ENCODE measurements at regions not wholly inside any gene's neighbourhood (a gene's known extent, or its start where the extent isn't known, plus 50 kb on each side); places are given as distances from the start of the nearest gene placed in this dataset.

DNA sequence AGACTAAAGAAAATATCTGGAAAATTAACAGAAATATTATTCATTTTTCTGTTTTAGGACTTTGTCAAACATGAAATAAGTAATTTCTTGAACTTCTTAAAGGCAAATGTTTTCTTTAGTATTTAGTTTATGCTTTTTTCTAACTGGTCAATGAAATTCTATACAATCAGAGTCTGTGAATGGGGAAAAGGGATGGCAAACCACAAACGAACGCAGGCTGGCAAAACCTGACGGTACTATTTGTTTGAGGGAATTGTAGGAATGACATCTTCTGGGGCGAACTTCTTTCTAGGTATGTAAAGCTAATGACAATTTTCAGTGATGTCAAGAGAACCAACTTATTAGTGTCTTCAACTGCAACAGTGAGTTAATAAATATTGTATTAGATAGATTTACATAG, 156.0 kb downstream of the SIPA1L2 start:
- no peak for DNase-seq

DNA sequence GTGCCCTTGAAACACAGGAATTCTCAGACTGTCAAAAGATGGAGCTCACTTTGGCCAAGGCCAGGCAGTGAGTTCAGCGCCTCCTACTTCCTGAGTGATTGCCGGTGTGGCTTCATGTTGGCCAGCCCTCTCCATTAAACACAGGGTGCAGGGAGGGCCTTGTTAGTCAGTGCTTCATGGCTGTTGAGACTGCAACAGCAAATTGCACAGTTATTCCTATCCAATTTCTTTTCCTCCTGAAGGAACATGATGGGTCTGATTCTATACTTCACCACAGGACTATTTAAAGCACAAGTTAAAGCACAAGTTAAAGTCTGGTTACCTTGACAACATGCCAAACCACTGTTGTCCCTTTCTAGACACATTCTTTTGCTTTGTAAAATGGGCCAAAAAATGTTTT, 156.6 kb downstream of the SIPA1L2 start:
- DNase-seq = no peak

DNA sequence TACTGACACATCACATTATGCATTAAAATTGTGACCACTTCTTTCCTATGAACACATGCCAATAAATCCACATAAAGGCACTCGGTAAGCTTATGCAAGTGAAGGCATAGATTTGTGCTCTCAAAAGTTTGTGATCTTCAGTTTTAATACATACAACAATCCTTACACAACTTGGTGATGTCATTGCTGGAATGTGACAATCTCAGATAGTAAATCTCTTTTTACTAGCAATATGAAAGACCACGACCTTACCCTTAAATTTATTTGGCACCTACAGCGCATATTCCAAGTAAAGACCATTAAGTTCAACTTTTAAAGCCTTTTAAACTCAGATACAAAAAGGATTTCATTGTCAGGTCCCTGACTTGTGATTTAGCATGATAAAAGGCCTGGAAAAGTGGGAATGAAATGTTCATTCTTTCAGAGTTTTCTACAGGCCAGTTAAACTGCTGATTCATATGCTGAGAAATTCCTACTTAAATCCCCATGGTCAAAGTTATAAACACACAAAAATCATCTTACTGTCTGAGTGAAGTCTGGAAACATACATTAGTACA, 157.4 kb downstream of the SIPA1L2 start:
- no peak for DNase-seq

DNA sequence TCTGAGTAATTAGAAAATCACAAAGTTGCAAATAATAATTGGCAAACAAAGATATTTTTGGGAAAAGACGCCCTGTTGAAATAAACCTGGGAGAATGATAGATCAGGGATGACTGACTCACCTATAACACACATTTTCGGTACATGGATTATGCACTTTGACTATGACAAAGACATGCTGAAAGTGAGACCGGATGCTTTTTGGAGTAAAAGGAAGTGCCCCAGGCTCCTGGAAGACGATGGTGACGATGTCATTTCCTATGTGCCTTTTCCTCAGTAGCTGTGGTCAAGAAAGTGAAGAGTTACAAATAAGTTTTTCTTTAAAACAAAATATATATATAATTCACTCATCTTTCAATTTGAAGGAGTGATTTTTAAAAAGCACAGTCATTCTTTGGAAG, 158.7 kb downstream of the SIPA1L2 start:
- no peak for DNase-seq

DNA sequence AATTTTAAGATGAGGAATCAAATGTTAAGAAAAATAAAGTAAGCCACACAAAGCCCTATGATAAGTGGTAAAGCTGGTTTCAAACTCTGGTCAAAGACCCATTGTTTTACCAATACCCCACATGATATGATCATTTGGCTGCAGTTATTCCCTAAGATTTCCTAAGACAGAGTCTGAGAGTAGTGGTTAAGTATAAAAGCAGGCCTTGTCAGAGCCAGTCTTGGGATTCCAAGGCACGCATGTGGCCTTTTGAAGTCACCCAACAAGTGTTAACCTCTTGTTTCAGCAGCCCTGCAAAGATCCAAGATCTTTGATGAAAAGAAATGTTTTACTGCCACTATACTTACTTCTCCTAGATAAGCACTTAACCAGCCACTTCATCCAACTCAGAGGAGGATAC, 159.2 kb downstream of the SIPA1L2 start:
- DNase-seq = no peak

DNA sequence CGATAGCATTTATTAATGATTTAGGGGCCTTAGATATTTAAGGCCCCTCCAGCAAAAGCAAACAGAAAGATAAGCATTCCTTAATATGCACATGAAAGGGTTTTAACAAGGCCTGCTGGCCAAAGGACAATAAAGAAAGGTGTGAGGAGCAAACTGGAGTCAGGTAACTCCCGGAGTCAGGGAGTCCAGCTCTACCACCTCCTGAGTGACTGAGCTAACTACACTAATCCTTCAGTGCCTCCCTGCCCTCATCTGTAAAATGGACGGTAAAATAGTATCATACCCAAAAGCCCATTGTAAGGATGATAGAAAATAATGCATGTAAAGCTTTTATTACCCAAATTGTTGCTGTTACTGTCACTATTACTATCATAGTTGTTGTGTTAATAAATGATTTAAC, 161.7 kb downstream of the SIPA1L2 start:
- DNase-seq = no peak

DNA sequence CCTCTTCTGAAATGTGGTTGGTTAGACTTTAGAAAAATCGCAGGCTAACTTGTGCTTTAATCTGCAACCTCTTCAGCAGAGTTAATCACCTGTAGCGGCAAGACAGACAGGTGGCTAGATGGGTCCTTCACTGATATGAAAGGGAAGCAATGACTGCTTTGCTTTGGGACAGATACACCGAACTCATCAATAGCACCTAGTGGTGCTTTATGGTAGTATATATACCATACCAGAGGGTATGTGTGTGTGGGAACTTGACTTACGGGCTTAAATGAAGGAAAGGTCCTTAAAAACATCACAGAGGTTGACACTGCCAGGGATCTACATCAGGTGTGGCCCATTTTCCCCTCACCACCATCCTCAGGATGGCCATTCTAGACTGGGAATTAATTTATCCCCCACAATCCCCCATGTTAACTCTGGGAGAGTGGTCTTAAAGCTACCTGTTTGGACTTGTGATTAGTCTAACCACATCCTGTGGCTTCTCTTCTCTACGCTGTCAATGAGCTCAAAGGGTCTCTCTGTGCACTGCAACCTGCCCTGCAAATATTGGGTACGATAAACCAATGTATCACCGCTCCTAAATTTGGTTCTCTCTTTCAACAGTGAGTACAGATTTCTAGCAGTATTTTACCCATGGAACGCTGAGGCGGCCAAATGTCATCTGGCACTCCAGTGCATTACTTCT, 162.7 kb downstream of the SIPA1L2 start:
- no peak for DNase-seq

DNA sequence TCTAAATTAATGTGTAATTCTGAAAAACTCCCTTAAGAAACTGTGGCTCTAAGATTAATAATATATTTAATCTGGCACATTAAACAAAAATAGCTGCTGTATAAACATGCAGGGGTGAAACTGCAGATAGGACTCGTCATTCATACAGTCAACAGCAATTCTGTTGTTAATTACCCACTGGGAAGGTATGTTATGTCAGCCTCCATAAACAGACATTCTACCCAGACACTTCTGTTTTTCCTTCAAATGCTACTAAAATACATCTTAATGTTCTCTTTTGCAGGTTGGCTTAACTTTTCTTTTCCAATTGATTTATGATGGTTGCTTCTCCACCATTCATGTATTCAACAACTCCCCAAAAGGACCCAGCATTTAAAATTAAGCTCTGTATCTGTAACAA, 165.6 kb downstream of the SIPA1L2 start:
- no peak for DNase-seq

DNA sequence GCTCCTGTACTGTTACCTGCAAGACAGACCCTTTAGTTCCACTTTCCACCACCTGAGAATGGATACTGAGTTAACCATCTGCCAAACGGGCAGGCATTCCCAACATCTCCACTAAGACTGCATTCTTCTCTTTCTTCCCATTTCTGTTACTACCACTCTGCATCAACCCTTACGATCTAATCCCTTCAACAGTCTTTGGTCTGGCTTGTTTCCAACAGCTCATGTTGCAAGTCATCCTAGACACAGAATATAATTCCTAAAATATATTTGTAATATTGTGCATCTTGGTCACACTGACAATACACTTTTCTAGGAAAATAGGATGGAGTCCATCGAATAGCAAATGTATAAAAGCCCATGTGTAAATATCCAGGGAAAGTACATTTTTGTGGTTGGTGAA, 166.7 kb downstream of the SIPA1L2 start:
- no peak for DNase-seq

DNA sequence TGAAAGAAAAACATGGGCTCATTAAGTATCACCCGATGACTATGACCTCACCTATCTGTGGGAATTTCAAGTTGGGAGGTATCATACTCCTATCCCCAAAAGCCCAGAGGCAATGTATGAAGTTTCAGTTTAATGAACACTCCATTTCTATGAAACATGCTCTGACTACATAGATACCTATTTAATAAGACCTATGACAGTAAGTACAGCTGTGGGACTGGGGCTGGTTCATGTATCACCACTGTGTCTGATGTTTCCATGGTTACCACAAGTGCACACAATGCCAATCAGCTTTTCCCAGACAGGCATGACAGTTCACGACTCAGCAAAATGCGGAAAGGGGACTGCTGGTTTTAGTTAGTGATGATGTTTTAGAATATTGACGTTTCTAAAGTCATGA, 167.7 kb downstream of the SIPA1L2 start:
- DNase-seq = no peak

DNA sequence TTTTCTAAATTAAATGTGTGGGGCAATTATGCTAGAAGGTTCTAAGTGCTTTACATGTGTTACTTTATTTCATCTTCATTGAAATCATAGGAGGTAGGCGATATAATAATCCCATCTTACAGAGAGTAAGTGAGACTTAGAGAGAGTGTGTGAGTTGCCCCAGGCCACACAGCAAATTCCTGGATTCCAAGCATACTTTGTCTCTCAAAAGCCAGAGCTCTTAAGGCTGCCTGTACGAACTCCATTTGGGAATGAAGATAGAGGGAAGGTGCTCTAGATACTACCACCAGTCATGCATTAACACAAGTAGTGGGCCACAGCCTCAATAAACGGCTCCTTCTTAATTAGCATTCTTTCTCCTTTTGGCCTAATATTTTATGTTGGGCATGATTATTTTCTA, 170.1 kb downstream of the SIPA1L2 start:
- DNase-seq = no peak

DNA sequence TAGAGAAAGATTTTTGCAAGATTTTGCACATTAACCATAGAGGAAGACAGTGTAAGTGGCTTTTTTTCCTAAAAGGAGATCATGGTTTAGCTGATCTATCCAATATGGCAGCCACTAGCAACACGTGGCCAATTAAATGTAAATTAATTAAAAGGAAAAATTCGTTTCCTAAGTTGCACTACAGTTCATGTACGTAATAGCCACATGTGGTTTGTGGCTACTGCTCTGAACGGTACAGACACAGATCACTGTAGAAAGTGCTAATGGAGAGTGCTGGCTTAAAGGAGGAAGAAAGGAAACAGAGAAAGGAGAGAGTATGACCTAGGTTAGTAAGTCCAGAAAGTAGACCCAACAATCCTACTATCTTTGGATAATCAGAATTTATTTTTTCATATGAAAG, 170.8 kb downstream of the SIPA1L2 start:
- no peak for DNase-seq

DNA sequence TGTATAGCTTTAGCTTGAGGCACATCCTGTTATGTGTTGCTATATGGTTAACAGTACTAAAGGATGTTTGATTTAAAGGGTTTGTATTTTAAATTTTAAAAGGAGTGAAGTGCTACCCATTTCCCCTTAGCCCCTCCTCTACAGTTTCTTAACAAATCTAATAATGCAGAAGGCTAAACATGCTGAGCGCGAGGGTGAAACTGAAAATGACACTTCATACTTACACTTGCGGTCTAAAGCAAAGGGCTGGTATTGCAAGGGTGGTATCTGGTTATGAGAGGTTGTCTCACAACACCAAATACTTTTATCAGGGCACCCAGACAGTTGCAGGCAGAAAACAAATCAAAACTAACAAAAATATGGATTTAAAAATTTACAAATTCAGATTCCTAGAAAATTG, 172.3 kb downstream of the SIPA1L2 start:
- no peak for DNase-seq

DNA sequence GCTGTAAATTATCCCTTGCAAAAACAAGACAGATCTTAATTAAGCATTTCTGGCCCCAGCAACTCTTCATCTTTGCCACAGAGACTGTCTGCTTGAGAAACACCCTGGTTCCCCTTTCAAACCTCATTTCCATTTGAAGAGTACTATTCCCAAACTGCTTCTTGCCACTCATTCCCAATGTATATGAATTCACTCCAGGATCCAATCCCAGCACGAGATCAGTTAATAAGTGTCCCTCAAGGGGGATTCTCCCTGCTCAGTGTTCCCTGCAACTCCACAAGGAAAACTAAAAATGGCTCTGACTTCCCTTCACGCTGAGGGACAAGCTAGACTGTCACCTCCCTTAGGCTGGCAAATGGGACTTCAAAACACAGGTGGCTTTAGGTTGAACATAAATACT, 173.2 kb downstream of the SIPA1L2 start:
- no peak for DNase-seq

DNA sequence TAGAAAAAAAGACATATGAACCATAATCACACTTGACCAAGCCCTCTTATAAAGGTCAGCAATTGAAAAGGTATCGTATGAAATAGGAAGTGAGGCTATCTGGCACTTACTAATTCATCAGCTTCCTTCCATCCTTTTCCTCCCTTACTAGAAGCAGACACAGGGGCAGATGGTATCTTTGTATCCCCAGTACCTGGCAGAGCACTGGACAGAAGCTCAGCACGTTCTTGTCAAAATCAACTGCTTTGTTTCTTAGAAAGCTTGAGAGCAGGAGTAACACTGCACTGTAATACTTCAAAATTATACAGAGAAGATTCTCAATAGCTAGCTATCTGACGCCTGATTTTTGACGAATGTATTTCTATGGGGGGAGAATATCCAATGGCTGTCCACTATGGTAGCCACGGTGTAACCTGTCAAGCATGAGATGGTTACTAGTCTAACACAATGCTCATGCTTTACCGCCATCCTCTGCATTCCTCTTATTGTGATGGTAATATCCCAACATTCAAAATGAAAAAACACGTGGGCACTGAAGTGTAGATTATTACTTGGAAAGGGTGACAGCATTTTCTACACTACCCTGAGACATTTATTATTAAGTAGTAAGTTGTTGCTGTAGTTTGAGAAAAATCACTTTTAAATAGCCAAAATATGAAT, 175.6 kb downstream of the SIPA1L2 start:
- no peak for DNase-seq

DNA sequence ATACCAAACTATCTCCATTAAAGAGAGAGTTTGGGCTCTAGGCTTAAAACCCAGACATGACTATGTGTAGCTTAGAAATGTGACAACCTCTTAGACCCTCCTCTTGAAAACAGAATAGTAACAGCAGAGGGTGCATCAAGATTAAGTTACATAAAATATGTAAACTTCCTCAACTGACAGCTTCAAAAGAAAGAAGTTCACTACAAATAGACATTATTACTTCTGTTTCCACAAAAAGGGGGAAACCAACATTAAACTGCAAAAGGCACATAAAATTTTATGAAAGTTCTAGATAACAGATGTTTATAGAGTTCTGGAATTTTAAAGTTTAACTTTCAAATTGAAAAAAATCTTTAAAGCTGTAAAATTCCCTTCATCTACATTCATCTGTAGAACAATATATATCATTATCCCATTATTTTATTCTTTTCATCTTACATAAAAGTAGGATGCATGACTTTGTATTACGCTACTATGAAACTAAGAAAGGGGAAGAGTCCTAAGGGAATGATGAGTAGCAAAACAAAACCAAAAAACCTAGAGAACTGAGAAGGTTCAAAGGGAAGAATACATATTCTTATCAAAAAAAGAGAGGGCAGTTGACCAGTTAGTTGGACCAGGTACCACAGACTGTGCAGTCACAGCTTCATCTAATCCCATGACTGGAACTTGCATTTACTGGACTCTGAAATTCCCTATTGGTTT, 177.0 kb downstream of the SIPA1L2 start:
- no peak for DNase-seq

DNA sequence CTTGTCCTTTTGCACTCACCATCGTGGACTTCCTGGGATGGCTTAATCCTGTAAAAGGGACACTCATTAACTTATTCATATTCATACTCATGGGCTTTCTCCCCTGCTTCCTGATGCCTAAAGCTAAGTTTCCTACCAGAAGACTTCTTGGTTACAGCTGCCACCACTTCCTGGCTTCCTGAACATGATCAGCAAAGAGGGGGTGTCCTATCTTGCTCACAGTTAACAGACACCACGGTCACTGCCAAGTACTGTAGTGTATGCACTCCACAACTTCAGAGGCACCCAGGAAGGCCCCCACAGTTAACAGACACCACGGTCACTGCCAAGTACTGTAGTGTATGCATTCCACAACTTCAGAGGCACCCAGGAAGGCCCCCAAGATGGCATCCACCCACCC, 177.8 kb downstream of the SIPA1L2 start:
- DNase-seq = no peak

DNA sequence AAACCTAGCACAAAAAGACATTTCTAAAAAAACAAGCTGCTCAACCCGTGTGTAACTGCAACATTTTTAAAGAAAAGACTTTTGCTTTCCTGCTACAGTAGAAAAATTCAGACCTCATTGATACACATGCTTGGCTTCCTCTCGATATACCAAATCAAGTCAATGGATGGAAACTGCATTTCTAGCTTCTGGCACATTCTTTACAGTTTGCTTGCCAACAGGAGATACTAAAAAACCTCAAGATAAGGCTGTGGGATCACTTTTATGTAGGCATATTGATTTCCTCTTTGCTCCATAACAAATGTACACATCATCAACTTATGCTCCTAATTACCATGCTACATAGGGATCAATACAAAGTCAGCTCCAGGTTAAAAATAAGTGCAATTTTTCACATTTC, 178.4 kb downstream of the SIPA1L2 start:
- DNase-seq = no peak

DNA sequence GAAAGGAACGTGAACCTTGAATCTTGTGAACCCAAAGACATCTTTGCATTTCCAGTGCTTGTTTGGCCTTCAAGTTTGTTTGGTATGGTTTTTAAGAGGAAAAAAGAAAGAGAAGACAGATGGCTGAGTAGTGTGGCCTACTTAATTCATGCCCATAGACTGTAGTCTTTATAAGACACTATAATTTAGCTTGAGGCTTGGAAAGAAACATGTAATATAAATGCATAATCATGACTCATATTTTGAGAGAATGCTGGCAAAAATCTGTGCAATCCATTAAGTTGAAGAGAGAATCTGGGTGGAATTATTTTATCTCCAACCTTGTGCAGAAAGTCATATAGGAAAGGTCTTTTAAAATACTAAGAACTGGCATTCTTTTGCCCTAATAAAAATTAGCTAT, 179.3 kb downstream of the SIPA1L2 start:
- DNase-seq = no peak

DNA sequence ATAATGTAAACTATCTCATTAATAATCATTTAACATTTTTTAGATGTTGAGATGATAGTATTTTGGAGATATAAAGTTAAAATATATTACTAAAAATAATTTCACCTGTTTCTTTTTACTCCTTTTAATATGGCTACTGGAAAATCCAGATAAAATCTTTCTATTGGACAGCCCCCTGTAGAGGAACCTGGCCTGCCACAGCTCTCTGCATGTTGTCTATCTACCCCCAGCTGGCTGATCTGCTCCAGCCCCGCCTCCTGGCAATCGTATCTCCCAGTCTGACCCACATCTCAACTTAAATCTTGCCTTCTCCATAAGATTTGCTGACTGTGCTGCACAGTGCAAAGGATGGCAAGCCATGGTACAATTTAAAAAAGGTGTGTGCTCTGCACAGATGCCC, 182.8 kb downstream of the SIPA1L2 start:
- no peak for DNase-seq

DNA sequence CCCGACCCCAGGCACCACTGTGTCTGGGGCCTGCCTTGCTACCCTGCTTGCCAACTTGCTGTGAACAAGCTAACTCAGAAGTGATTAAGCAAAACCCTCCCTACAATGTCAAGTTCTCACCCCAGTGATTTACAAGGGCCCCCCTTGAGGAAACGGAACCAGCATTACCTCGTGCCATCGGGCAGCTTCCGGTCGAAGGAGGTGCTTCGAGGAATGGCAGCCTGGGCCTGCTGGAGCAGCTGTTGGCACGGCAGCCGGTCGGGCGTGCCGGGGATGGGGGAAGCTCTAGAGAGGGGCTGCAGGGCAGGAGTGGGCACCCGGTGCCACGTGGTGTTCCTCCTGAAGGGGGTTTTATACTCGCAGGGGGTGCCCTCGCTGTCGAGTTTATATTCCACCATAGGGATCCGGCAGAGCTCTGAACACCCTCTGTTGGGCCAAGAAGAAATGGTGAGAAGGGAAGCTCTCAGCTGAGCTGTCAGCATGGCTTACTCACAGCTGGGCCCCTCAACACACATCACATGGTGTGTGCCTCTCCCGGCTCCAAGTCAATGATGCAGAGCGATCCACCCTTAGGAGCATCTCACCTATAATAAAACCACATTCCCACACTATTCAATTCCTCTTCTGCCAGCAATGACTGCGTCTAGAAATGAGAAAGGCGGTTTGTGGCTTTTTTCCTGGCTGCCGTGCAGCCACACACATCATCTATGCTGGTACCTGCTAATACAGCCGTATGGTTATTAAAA, 184.4 kb downstream of the SIPA1L2 start:
- DNase-seq = no peak

DNA sequence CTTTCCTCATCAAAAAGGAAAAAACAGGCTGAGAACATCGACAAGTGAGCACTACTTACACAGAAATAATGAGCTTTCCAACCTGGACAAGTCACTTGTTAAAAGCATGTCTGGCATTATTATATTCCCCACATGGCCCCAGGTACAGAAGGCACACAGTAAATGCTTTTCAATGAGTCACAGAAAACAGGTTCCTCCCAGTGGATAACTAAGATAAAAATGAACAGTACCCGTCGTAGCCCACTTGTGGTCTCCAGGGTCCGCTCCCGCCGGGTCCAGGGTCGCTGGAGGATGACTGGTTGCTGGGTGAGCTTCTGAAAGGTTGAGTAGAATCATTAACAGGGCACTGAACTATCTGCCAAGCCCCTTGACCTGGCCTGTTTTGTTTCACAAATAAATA, 186.6 kb downstream of the SIPA1L2 start:
- DNase-seq = no peak

DNA sequence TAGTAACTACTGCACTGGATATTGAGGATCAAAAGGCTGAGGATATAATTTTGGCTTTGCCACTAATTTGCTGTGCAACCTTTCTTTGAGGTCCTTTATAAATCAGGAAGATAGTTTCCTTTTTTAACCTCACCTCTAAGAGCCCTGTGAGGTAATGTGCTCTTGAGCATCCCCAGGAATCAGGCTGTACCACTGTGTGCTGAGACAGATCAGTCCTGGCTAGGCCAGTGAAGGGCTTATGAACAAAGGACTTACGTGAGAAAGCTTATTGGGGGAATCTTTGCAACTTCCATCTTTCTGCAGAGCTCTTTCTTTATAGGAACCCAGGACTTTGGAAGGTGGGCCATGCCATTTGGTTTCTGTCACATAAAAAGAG, 188.9 kb downstream of the SIPA1L2 start:
- no peak for DNase-seq

Data from NCI-H1930 (cell line).